BE2C (cell line): ENCODE measurements at regions not wholly inside any gene's neighbourhood (a gene's known extent, or its start where the extent isn't known, plus 50 kb on each side); places are given as distances from the start of the nearest gene placed in this dataset.

Experiments
- DNase-seq: peaks from one replicate; pipeline ENCODE4 v3.0.0-alpha.2; 2020
- H3K27me3 ChIP-seq: fragments of 250-450 bp; sonication (Bioruptor Pico); 2 replicates; pipeline ENCODE4 v1.5.1; 2020; ENCODE audit warnings: mild to moderate bottlenecking
- H3K36me3 ChIP-seq: fragments of 250-450 bp; sonication (Bioruptor Pico); 2 replicates; pipeline ENCODE4 v1.5.1; 2020; ENCODE audit warnings: mild to moderate bottlenecking
- H3K4me1 ChIP-seq: fragments of 250-450 bp; sonication (Bioruptor Pico); 2 replicates; pipeline ENCODE4 v1.5.1; 2020
- H3K4me3 ChIP-seq: 2 replicates; pipeline ENCODE4 v1.5.1; 2011; ENCODE audit warnings: low read depth, low read length
- H3K9me3 ChIP-seq: fragments of 250-450 bp; sonication (Bioruptor Pico); 2 replicates; pipeline ENCODE4 v1.5.1; 2020
- CTCF ChIP-seq: IDR thresholded peaks from 2 replicates; pipeline ENCODE4 v1.5.1; 2012; ENCODE audit warnings: mild to moderate bottlenecking, low read depth, low read length

- H3K4me3 ChIP-seq = no peak overlapping the region
- no peak for DNase-seq
- TF ChIP-seq CTCF = no peak
Observed at GRCh38 chr21:35533893-35534292, 484.8 kb upstream of the RUNX1 start.

GRCh38 chr21:35530766-35531165, 481.7 kb upstream of the RUNX1 start:
- H3K27me3 ChIP-seq = no peaks in the 10 kb centered on the region
- no peaks in the 10 kb centered on the region for H3K4me1 ChIP-seq
- TF ChIP-seq CTCF = no peak
- no peak for DNase-seq
- no peaks in the 10 kb centered on the region for H3K9me3 ChIP-seq
- no peak overlapping the region for H3K4me3 ChIP-seq
- no peaks in the 10 kb centered on the region for H3K36me3 ChIP-seq

More at GRCh38 chr21:35533893-35534292, 484.8 kb upstream of the RUNX1 start:
- Histone ChIP-seq H3K4me1 (no peaks in the 10 kb centered on the region), H3K27me3 (no peaks in the 10 kb centered on the region), H3K36me3 (no peaks in the 10 kb centered on the region), H3K9me3 (no peaks in the 10 kb centered on the region)

GRCh38 chr21:35529171-35529863, 480.2 kb upstream of the RUNX1 start:
- no peak for DNase-seq
- TF ChIP-seq CTCF = no peak
- H3K36me3 ChIP-seq = no peaks in the 10 kb centered on the region
- H3K9me3 ChIP-seq = no peaks in the 10 kb centered on the region
- H3K4me1 ChIP-seq = no peaks in the 10 kb centered on the region
- H3K4me3 ChIP-seq = no peak overlapping the region
- no peaks in the 10 kb centered on the region for H3K27me3 ChIP-seq

GRCh38 chr21:35528116-35529042, 479.3 kb upstream of the RUNX1 start:
- Histone ChIP-seq H3K36me3 (no peaks in the 10 kb centered on the region), H3K4me1 (no peaks in the 10 kb centered on the region), H3K4me3 (no peak overlapping the region), H3K9me3 (no peaks in the 10 kb centered on the region), H3K27me3 (no peaks in the 10 kb centered on the region)
- no peak for DNase-seq
- no peak for TF ChIP-seq CTCF

- no peaks in the 10 kb centered on the region for H3K36me3 ChIP-seq
- no peaks in the 10 kb centered on the region for H3K9me3 ChIP-seq
- H3K4me1 ChIP-seq = no peaks in the 10 kb centered on the region
- no peaks in the 10 kb centered on the region for H3K27me3 ChIP-seq
- no peak overlapping the region for H3K4me3 ChIP-seq
- TF ChIP-seq CTCF = no peak
- DNase-seq = no peak
Observed at GRCh38 chr21:35527358-35527757, 478.3 kb upstream of the RUNX1 start.

- Histone ChIP-seq H3K4me3 (no peak overlapping the region), H3K9me3 (no peaks in the 10 kb centered on the region), H3K27me3 (no peaks in the 10 kb centered on the region), H3K36me3 (no peaks in the 10 kb centered on the region), H3K4me1 (no peaks in the 10 kb centered on the region)
- no peak for DNase-seq
- no peak for TF ChIP-seq CTCF
Observed at GRCh38 chr21:35525443-35525842, 476.3 kb upstream of the RUNX1 start.
